HL-60/S4 treated with phorbol 12-myristate 13-acetate at 8.2 ng/mL for 4 days and 3 days (cell line): ENCODE measurements at regions not wholly inside any gene's neighbourhood (a gene's known extent, or its start where the extent isn't known, plus 50 kb on each side); places are given as distances from the start of the nearest gene placed in this dataset.

ENCODE experiments used
- in situ Hi-C: fragments of 300-500 bp; cut with MboI; formaldehyde crosslinking; loops from 2 replicates; pipeline ENCODE4 v1.15.0; 2022; ENCODE audit warnings: low sequenced_read_pairs

GRCh38 chr5:1655496-1656270 is 131.9 kb upstream of the LPCAT1 start:
- in situ Hi-C loops: loop anchor here (10.0 kb wide), 1 partner anchor 721 kb away; no protein-coding TSS in a partner anchor

GRCh38 chr5:1654786-1655495 is 131.2 kb upstream of the LPCAT1 start:
- in situ Hi-C loops: loop anchor here (10.0 kb wide), 1 partner anchor 720 kb away; no protein-coding TSS in a partner anchor

GRCh38 chr5:1653698-1654651 is 130.2 kb upstream of the LPCAT1 start:
- in situ Hi-C loops: loop anchor here (10.0 kb wide), 1 partner anchor 719 kb away; no protein-coding TSS in a partner anchor

- in situ Hi-C loops: loop anchor here (10.0 kb wide), 1 partner anchor 718 kb away; no protein-coding TSS in a partner anchor
Measured at GRCh38 chr5:1652873-1653697, 129.3 kb upstream of the LPCAT1 start.

- in situ Hi-C loops: loop anchor here (10.0 kb wide), 1 partner anchor 717 kb away; no protein-coding TSS in a partner anchor
Measured at GRCh38 chr5:1651971-1652872, 128.5 kb upstream of the LPCAT1 start.

- in situ Hi-C loops: loop anchor here (10.0 kb wide), 1 partner anchor 716 kb away; no protein-coding TSS in a partner anchor
Measured at GRCh38 chr5:1651250-1651649, 127.5 kb upstream of the LPCAT1 start.

GRCh38 chr5:1649554-1649953 is 125.8 kb upstream of the LPCAT1 start:
- in situ Hi-C loops: loop anchor here (10.0 kb wide), 1 partner anchor 485 kb away; no protein-coding TSS in a partner anchor

GRCh38 chr5:1648806-1649205 is 125.0 kb upstream of the LPCAT1 start:
- in situ Hi-C loops: loop anchor here (10.0 kb wide), 1 partner anchor 484 kb away; no protein-coding TSS in a partner anchor

GRCh38 chr5:1647580-1647979 is 123.8 kb upstream of the LPCAT1 start:
- in situ Hi-C loops: loop anchor here (10.0 kb wide), 1 partner anchor 483 kb away; no protein-coding TSS in a partner anchor

- in situ Hi-C loops: loop anchor here (10.0 kb wide), 1 partner anchor 480 kb away; no protein-coding TSS in a partner anchor
Measured at GRCh38 chr5:1644810-1645571, 121.2 kb upstream of the LPCAT1 start.

- in situ Hi-C loops: loop anchor here (10.0 kb wide), 1 partner anchor 480 kb away; no protein-coding TSS in a partner anchor
Measured at GRCh38 chr5:1644393-1644809, 120.6 kb upstream of the LPCAT1 start.

- in situ Hi-C loops: loop anchor here (10.0 kb wide), 1 partner anchor 479 kb away; no protein-coding TSS in a partner anchor
Measured at GRCh38 chr5:1643651-1644392, 120.1 kb upstream of the LPCAT1 start.

- in situ Hi-C loops: loop anchor here (10.0 kb wide), 1 partner anchor 478 kb away; no protein-coding TSS in a partner anchor
Measured at GRCh38 chr5:1642621-1643061, 118.9 kb upstream of the LPCAT1 start.

GRCh38 chr5:1642221-1642620 is 118.5 kb upstream of the LPCAT1 start:
- in situ Hi-C loops: loop anchor here (10.0 kb wide), 1 partner anchor 477 kb away; no protein-coding TSS in a partner anchor

GRCh38 chr5:1641560-1642166 is 117.9 kb upstream of the LPCAT1 start:
- in situ Hi-C loops: loop anchor here (10.0 kb wide), 1 partner anchor 477 kb away; no protein-coding TSS in a partner anchor

- in situ Hi-C loops: loop anchor here (10.0 kb wide), 1 partner anchor 476 kb away; no protein-coding TSS in a partner anchor
Measured at GRCh38 chr5:1641041-1641440, 117.3 kb upstream of the LPCAT1 start.
